ENCODE measurements at regions not wholly inside any gene's neighbourhood (a gene's known extent, or its start where the extent isn't known, plus 50 kb on each side); places are given as distances from the start of the nearest gene placed in this dataset.

DNA sequence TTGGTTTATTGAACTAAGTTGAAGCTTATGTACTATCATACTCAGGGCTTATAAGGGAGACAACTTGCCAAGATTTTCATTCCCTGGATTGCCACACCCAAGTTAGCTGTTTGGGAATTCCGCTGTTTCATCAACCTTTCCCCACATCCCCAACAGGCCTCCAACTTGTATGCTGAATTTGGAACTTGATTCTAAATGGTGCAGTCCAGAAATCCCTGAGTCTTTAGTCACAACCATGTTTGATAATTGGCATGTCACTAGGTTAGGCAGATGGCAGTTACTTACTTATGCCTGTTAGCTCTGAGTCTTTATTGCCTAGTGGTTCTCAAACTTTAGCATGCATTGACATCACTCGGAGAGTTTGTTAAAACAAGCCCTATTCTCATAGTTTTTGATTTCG, 135.4 kb upstream of the PRPS1L1 start:
- TF ChIP-seq, protein P1, sequence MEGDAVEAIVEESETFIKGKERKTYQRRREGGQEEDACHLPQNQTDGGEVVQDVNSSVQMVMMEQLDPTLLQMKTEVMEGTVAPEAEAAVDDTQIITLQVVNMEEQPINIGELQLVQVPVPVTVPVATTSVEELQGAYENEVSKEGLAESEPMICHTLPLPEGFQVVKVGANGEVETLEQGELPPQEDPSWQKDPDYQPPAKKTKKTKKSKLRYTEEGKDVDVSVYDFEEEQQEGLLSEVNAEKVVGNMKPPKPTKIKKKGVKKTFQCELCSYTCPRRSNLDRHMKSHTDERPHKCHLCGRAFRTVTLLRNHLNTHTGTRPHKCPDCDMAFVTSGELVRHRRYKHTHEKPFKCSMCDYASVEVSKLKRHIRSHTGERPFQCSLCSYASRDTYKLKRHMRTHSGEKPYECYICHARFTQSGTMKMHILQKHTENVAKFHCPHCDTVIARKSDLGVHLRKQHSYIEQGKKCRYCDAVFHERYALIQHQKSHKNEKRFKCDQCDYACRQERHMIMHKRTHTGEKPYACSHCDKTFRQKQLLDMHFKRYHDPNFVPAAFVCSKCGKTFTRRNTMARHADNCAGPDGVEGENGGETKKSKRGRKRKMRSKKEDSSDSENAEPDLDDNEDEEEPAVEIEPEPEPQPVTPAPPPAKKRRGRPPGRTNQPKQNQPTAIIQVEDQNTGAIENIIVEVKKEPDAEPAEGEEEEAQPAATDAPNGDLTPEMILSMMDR (conservative IDR thresholded peaks at IDR 0.05; ENCODE audit: low read length), result no peak
- TF ChIP-seq EZH2phosphoT487 (IDR thresholded peaks at IDR 0.05; ENCODE audit: borderline replicate concordance), result no peak
